SK-N-MC (cell line): ENCODE measurements at regions not wholly inside any gene's neighbourhood (a gene's known extent, or its start where the extent isn't known, plus 50 kb on each side); places are given as distances from the start of the nearest gene placed in this dataset.

Experiments
- EZH2 ChIP-seq: fragments of 200-600 bp; sonication (generic); IDR thresholded peaks from one replicate; pipeline ENCODE4 v1.6.1; 2017; ENCODE audit warnings: antibody characterized with exemption
- FOXP2 ChIP-seq: optimal IDR thresholded peaks from 2 replicates; pipeline ENCODE3; 2011; ENCODE audit warnings: mild to moderate bottlenecking, moderate library complexity; ENCODE audit not compliant: insufficient read depth; ENCODE audit errors: extremely low read length, control extremely low read depth
- POLR2AphosphoS5 ChIP-seq: IDR thresholded peaks from 2 replicates; pipeline ENCODE4 v1.6.1; 2012; ENCODE audit warnings: mild to moderate bottlenecking, low read depth, low read length, borderline replicate concordance

GRCh38 chr2:134039912-134040581 is 213.8 kb upstream of the MGAT5 start:
- no peak for TF ChIP-seq EZH2
- TF ChIP-seq POLR2AphosphoS5, result no peak
- no peak for TF ChIP-seq FOXP2
